H1 (cell line): ENCODE measurements at regions not wholly inside any gene's neighbourhood (a gene's known extent, or its start where the extent isn't known, plus 50 kb on each side); places are given as distances from the start of the nearest gene placed in this dataset.

Source experiments
- ATF3 ChIP-seq: IDR thresholded peaks from 2 replicates; pipeline ENCODE4 v1.6.1; 2011; ENCODE audit warnings: low read depth, mild to moderate bottlenecking, low read length; ENCODE audit not compliant: insufficient read depth
- CTCF ChIP-seq, 3 experiments: IDR thresholded peaks; 1 replicate in 2 of 3; 2 replicates in 1 of 3; pipeline versions ENCODE4 v1.5.1 to v1.6.1; 2011; ENCODE audit warnings: low read length in 3 of 3, mild to moderate bottlenecking in 3 of 3, inconsistent platforms in 2 of 3, low read depth in 1 of 3, moderate library complexity in 1 of 3; ENCODE audit not compliant: insufficient read depth in 1 of 3; ENCODE audit errors: control extremely low read depth in 1 of 3
- HDAC6 ChIP-seq: IDR thresholded peaks from one replicate; pipeline ENCODE4 v1.7.1; 2012; ENCODE audit warnings: low read depth, mild to moderate bottlenecking, inconsistent platforms, low read length, moderate library complexity
- TF ChIP-seq, protein P1 (sequence below): IDR thresholded peaks from 2 replicates; pipeline ENCODE4 v1.6.1; 2011; ENCODE audit warnings: low read length, improper control_type of control experiment

GRCh38 chr3:81853431-81853830 is 92.0 kb upstream of the GBE1 start:
- no peak for TF ChIP-seq HDAC6
- TF ChIP-seq CTCF (IDR thresholded peaks at IDR 0.05; ENCODE audit: control extremely low read depth in 1 of 3, insufficient read depth in 1 of 3, low read depth in 1 of 3, low read length in 3 of 3): no peak
- TF ChIP-seq, protein P1, sequence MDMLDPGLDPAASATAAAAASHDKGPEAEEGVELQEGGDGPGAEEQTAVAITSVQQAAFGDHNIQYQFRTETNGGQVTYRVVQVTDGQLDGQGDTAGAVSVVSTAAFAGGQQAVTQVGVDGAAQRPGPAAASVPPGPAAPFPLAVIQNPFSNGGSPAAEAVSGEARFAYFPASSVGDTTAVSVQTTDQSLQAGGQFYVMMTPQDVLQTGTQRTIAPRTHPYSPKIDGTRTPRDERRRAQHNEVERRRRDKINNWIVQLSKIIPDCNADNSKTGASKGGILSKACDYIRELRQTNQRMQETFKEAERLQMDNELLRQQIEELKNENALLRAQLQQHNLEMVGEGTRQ: no peak
- TF ChIP-seq ATF3: no peak
